H1 (cell line): ENCODE measurements at regions not wholly inside any gene's neighbourhood (a gene's known extent, or its start where the extent isn't known, plus 50 kb on each side); places are given as distances from the start of the nearest gene placed in this dataset.
A peak's percentile ranks its signal among the peaks of the same experiment; 100 is the strongest.

Experiments
- CTCF ChIA-PET: fragments of 300-600 bp; sonication (Branson Sonifier 250); formaldehyde crosslinking; loops from one replicate; lab custom pipeline; 2021; ENCODE audit not compliant: partially characterized antibody; lab: Charles Lee
- POLR2A ChIA-PET: fragments of 300-600 bp; sonication (Branson Sonifier 250); formaldehyde crosslinking; loops from one replicate; lab custom pipeline; 2021; ENCODE audit warnings: inconsistent platforms; ENCODE audit not compliant: partially characterized antibody; lab: Charles Lee
- DNase-seq, 2 experiments: peaks; one replicate each; pipeline versions ENCODE4 v3.0.0 to v3.0.0-alpha.2; 2010 to 2022; ENCODE audit warnings: low spot score in 2 of 2, low read depth in 1 of 2, mixed read lengths in 1 of 2
- FAIRE-seq: peaks from 2 replicates; lab custom pipeline; 2011; peaks lifted over from hg19 to GRCh38; lab: Jason Lieb, UNC
- H2AFZ ChIP-seq: 2 replicates; pipeline ENCODE4 v1.8.1; 2012; ENCODE audit warnings: low read length, inconsistent platforms
- H2AK5ac ChIP-seq: 2 replicates; pipeline ENCODE4 v1.6.1; 2013; ENCODE audit warnings: low read depth, low read length
- H2BK120ac ChIP-seq: replicated peaks from 2 replicates; pipeline ENCODE3; 2013; ENCODE audit warnings: low read depth, low read length, inconsistent platforms
- H2BK12ac ChIP-seq: 2 replicates; pipeline ENCODE4 v1.6.1; 2013; ENCODE audit warnings: low read depth, low read length
- H2BK15ac ChIP-seq: 2 replicates; pipeline ENCODE4 v1.6.1; 2013; ENCODE audit warnings: low read length
- H2BK20ac ChIP-seq: 2 replicates; pipeline ENCODE4 v1.6.1; 2013; ENCODE audit warnings: low read length
- H2BK5ac ChIP-seq: 2 replicates; pipeline ENCODE4 v1.6.1; 2013; ENCODE audit warnings: low read depth, low read length
- H3K14ac ChIP-seq: 2 replicates; pipeline ENCODE4 v1.6.1; 2013; ENCODE audit warnings: inconsistent platforms; ENCODE audit not compliant: insufficient read length
- H3K18ac ChIP-seq: 2 replicates; pipeline ENCODE4 v1.6.1; 2013; ENCODE audit warnings: low read length; ENCODE audit errors: extremely low read depth
- H3K23ac ChIP-seq: 2 replicates; pipeline ENCODE4 v1.6.1; 2013; ENCODE audit warnings: inconsistent platforms; ENCODE audit not compliant: insufficient read length
- H3K23me2 ChIP-seq: 2 replicates; pipeline ENCODE4 v1.6.1; 2013; ENCODE audit warnings: low read depth, low read length
- H3K27ac ChIP-seq: 2 replicates; pipeline ENCODE4 v1.6.1; 2011; ENCODE audit warnings: low read depth, low read length, inconsistent platforms
- H3K27me3 ChIP-seq, 4 experiments: replicated peaks in 1 of 4; 1 replicate in 1 of 4; 2 replicates in 3 of 4; pipeline versions ENCODE4 v1.6.1 to v1.8.1; 2011 to 2013; ENCODE audit warnings: low read length in 3 of 4, mild to moderate bottlenecking in 3 of 4, inconsistent platforms in 2 of 4, mixed read lengths in 2 of 4, moderate library complexity in 1 of 4; ENCODE audit not compliant: control insufficient read depth in 3 of 4, insufficient read depth in 3 of 4; ENCODE audit errors: extremely low read depth in 1 of 4
- H3K36me3 ChIP-seq, 4 experiments: 2 replicates each; pipeline versions ENCODE4 v1.6.1 to v1.8.1; 2011 to 2013; ENCODE audit warnings: mild to moderate bottlenecking in 4 of 4, low read length in 3 of 4, moderate library complexity in 2 of 4, control low read depth in 1 of 4, inconsistent platforms in 1 of 4; ENCODE audit not compliant: insufficient read depth in 4 of 4, control insufficient read depth in 2 of 4
- H3K4ac ChIP-seq: replicated peaks from 2 replicates; pipeline ENCODE3; 2013; ENCODE audit warnings: low read length, low read depth, mixed read lengths, inconsistent platforms; ENCODE audit not compliant: insufficient read length
- H3K4me1 ChIP-seq, 4 experiments: replicated peaks in 1 of 4; 1 replicate in 1 of 4; 2 replicates in 3 of 4; pipeline versions ENCODE4 v1.6.1 to v1.8.1; 2011 to 2013; ENCODE audit warnings: low read length in 3 of 4, inconsistent platforms in 2 of 4, mixed read lengths in 1 of 4; ENCODE audit not compliant: insufficient read depth in 4 of 4, control insufficient read depth in 3 of 4
- H3K4me2 ChIP-seq, 2 experiments: 2 replicates each; pipeline versions ENCODE4 v1.6.1 to v1.8.1; 2011 to 2013; ENCODE audit warnings: low read depth in 2 of 2, low read length in 2 of 2, control low read depth in 1 of 2, inconsistent platforms in 1 of 2, mild to moderate bottlenecking in 1 of 2; ENCODE audit not compliant: insufficient read depth in 1 of 2
- H3K4me3 ChIP-seq, 4 experiments: fragments of 200-600, 300-600 bp in 1 of 4; sonication (generic), shearing (Covaris generic), sonication (Bioruptor Twin) in 1 of 4; 2 replicates each; pipeline versions ENCODE4 v1.5.1 to v1.8.1; 2011 to 2016; ENCODE audit warnings: low read length in 4 of 4, low read depth in 3 of 4, control low read depth in 2 of 4, inconsistent platforms in 2 of 4, mild to moderate bottlenecking in 2 of 4, mixed read lengths in 1 of 4, moderate library complexity in 1 of 4; ENCODE audit not compliant: insufficient read depth in 2 of 4; ENCODE audit errors: extremely low read depth in 1 of 4
- H3K56ac ChIP-seq: replicated peaks from 2 replicates; pipeline ENCODE3; 2013; ENCODE audit warnings: low read depth, mild to moderate bottlenecking, mixed read lengths, low read length, inconsistent platforms; ENCODE audit not compliant: insufficient read length
- H3K79me1 ChIP-seq: 2 replicates; pipeline ENCODE4 v1.6.1; 2013; ENCODE audit warnings: low read depth, low read length, control low read depth
- H3K79me2 ChIP-seq, 2 experiments: 2 replicates each; pipeline versions ENCODE4 v1.6.1 to v1.8.1; 2012 to 2013; ENCODE audit warnings: low read length in 2 of 2, mild to moderate bottlenecking in 2 of 2, inconsistent platforms in 1 of 2; ENCODE audit not compliant: insufficient read depth in 2 of 2, control insufficient read depth in 1 of 2
- H3K9ac ChIP-seq, 4 experiments: replicated peaks in 1 of 4; 1 replicate in 1 of 4; 2 replicates in 3 of 4; pipeline versions ENCODE4 v1.6.1 to v1.8.1; 2011 to 2013; ENCODE audit warnings: low read depth in 3 of 4, low read length in 3 of 4, control low read depth in 2 of 4, mild to moderate bottlenecking in 2 of 4, moderate library complexity in 2 of 4, inconsistent platforms in 1 of 4; ENCODE audit errors: extremely low read depth in 1 of 4
- H3K9me3 ChIP-seq, 2 experiments: 2 replicates each; pipeline versions ENCODE4 v1.6.1 to v1.8.1; 2012 to 2013; ENCODE audit warnings: mild to moderate bottlenecking in 2 of 2, moderate library complexity in 2 of 2, control low read depth in 1 of 2, inconsistent platforms in 1 of 2, low read depth in 1 of 2, low read length in 1 of 2, mixed read lengths in 1 of 2; ENCODE audit not compliant: insufficient read depth in 2 of 2
- H4K20me1 ChIP-seq, 2 experiments: replicated peaks in 1 of 2; 2 replicates each; pipeline versions ENCODE3 to v1.8.1; 2011 to 2013; ENCODE audit warnings: inconsistent platforms in 2 of 2, low read length in 2 of 2, mild to moderate bottlenecking in 1 of 2; ENCODE audit not compliant: insufficient read depth in 2 of 2, control insufficient read depth in 1 of 2
- H4K5ac ChIP-seq: 2 replicates; pipeline ENCODE4 v1.6.1; 2013; ENCODE audit warnings: low read length, low read depth, mixed read lengths, inconsistent platforms; ENCODE audit not compliant: insufficient read length
- H4K8ac ChIP-seq: 2 replicates; pipeline ENCODE4 v1.8.0; 2013; ENCODE audit warnings: mild to moderate bottlenecking, moderate library complexity, low read length, inconsistent platforms; ENCODE audit not compliant: insufficient read depth; ENCODE audit errors: extremely low read depth
- H4K91ac ChIP-seq: replicated peaks from 2 replicates; pipeline ENCODE3; 2013; ENCODE audit warnings: low read length, mixed read lengths, inconsistent platforms; ENCODE audit not compliant: insufficient read length
- CTBP2 ChIP-seq: IDR thresholded peaks from 2 replicates; pipeline ENCODE4 v1.7.0; 2011; ENCODE audit warnings: borderline replicate concordance, mild to moderate bottlenecking, moderate library complexity, mixed read lengths, low read length; ENCODE audit not compliant: insufficient read depth, insufficient read length
- NANOG ChIP-seq: IDR thresholded peaks from 2 replicates; pipeline ENCODE4 v1.6.1; 2011; ENCODE audit warnings: low read length, low read depth, mild to moderate bottlenecking, inconsistent platforms; ENCODE audit not compliant: insufficient read depth, poor library complexity, severe bottlenecking
- RXRA ChIP-seq: IDR thresholded peaks from 2 replicates; pipeline ENCODE4 v1.6.1; 2011; ENCODE audit warnings: low read depth, mild to moderate bottlenecking, low read length, moderate library complexity; ENCODE audit not compliant: insufficient read depth
- SUZ12 ChIP-seq: fragments of 200-600 bp; sonication (generic); IDR thresholded peaks from 2 replicates; pipeline ENCODE4 v1.6.1; 2012; ENCODE audit warnings: mild to moderate bottlenecking, inconsistent platforms, low read length, moderate library complexity, mixed read lengths
- WGBS, 2 experiments: shearing (Covaris generic) in 1 of 2; methylation state at CpG; one replicate each; pipeline versions ENCODE4 v1.1.6 to v1.1.7; 2013 to 2015; ENCODE audit warnings: low lambda C conversion rate in 2 of 2, mixed read lengths in 2 of 2, inconsistent platforms in 1 of 2, low coverage in 1 of 2, missing lambda C conversion rate in 1 of 2; ENCODE audit not compliant: insufficient replicate concordance in 2 of 2, insufficient coverage in 1 of 2, insufficient read length in 1 of 2; ENCODE audit errors: extremely low coverage in 1 of 2, missing lambda C conversion rate in 1 of 2; 5-methylcytosine and 5-hydroxymethylcytosine counted together

- Histone ChIP-seq H3K56ac (no peak overlapping the region), H4K91ac (no peak overlapping the region), H2BK5ac (no peak overlapping the region), H3K79me2 (no peaks in the 10 kb centered on the region), H2AK5ac (no peak overlapping the region), H4K8ac (no peak overlapping the region), H3K79me1 (no peaks in the 10 kb centered on the region), H3K18ac (no peak overlapping the region), H4K20me1 (no peaks in the 10 kb centered on the region), H3K4ac (no peak overlapping the region), H3K9ac (no peak overlapping the region), H3K4me2 (peak overlapping the region; percentile 40 to 53; a peak in 3 of 4 replicates), H3K14ac (no peak overlapping the region), H3K4me1 (peaks cover 0 to 5% (median 3%) of the 10 kb centered on the region in 4 experiments; a peak in 4 of 7 replicates), H2AFZ (no peak overlapping the region), H4K5ac (no peak overlapping the region), H2BK20ac (no peak overlapping the region), H2BK15ac (no peak overlapping the region), H3K27ac (no peak overlapping the region), H3K27me3 (peaks cover 0 to 6% (median 2%) of the 10 kb centered on the region in 4 experiments; a peak in 3 of 7 replicates), H3K9me3 (peaks cover 0 to 7% of the 10 kb centered on the region in 2 experiments; a peak in 1 of 4 replicates), H3K23ac (no peak overlapping the region), H2BK120ac (no peak overlapping the region), H3K23me2 (no peaks in the 10 kb centered on the region), H2BK12ac (no peak overlapping the region), H3K4me3 (no peak overlapping the region), H3K36me3 (no peaks in the 10 kb centered on the region)
- POLR2A ChIA-PET = interaction anchor here (0.9 kb wide), 1 partner anchor 9 kb away, joined by 3 read pairs; no protein-coding TSS in a partner anchor
- CTCF ChIA-PET = no interaction called here
- DNase-seq (peak; percentile 47 to 48), FAIRE-seq (peak; percentile 88)
- 37% methylated on average over 5 of the region's 5 CpGs; no CpG with 5 or more reads in 1 of the 2 experiments for WGBS, 2 experiments
- TF ChIP-seq RXRA = 0 out of 2 replicates have a peak, but pooled peaks have one; percentile 27
- peak; percentile 45 for TF ChIP-seq CTBP2
- no peak for TF ChIP-seq SUZ12
- TF ChIP-seq NANOG = peak; percentile 87
Observed at GRCh38 chr16:49213594-49213993, 68.0 kb downstream of the CBLN1 start.
